Neural cell (in vitro differentiated cells): ENCODE measurements at regions not wholly inside any gene's neighbourhood (a gene's known extent, or its start where the extent isn't known, plus 50 kb on each side); places are given as distances from the start of the nearest gene placed in this dataset.

Experiments
- H2AFZ ChIP-seq: fragments of 200-600, 300-800 bp; sonication (generic), shearing (Covaris generic); 2 replicates; pipeline ENCODE4 v1.6.0; 2014; ENCODE audit warnings: low read depth, mild to moderate bottlenecking, antibody characterized with exemption, low read length, moderate library complexity
- H3F3A ChIP-seq: fragments of 200-600 bp; shearing (Covaris generic); 2 replicates; pipeline ENCODE4 v1.6.1; 2016; ENCODE audit warnings: mild to moderate bottlenecking, moderate library complexity, mixed read lengths, antibody characterized with exemption, low read length; ENCODE audit not compliant: insufficient read depth, poor library complexity, severe bottlenecking
- H3K27ac ChIP-seq: fragments of 200-600, 300-800 bp; sonication (generic), shearing (Covaris generic); 2 replicates; pipeline ENCODE4 v1.5.1; 2014; ENCODE audit warnings: mild to moderate bottlenecking, low read length, moderate library complexity
- H3K27me3 ChIP-seq: fragments of 300-800, 200-600 bp; sonication (generic), shearing (Covaris generic); 2 replicates; pipeline ENCODE4 v1.6.0; 2014; ENCODE audit warnings: mild to moderate bottlenecking, low read depth, low read length, moderate library complexity; ENCODE audit not compliant: insufficient read depth
- H3K36me3 ChIP-seq: fragments of 300-800, 200-600 bp; sonication (generic), shearing (Covaris generic); 2 replicates; pipeline ENCODE4 v1.5.1; 2014; ENCODE audit warnings: mild to moderate bottlenecking, antibody characterized with exemption, low read length, moderate library complexity; ENCODE audit not compliant: insufficient read depth
- H3K4me2 ChIP-seq: fragments of 300-800, 200-600 bp; sonication (generic), shearing (Covaris generic); 2 replicates; pipeline ENCODE4 v1.6.0; 2014; ENCODE audit warnings: mild to moderate bottlenecking, low read length
- H3K4me3 ChIP-seq: fragments of 300-800, 200-600 bp; sonication (generic), shearing (Covaris generic); 2 replicates; pipeline ENCODE4 v1.5.1; 2014; ENCODE audit warnings: mild to moderate bottlenecking, low read length, moderate library complexity
- H3K79me2 ChIP-seq: fragments of 200-600 bp; shearing (Covaris generic); replicated peaks from 2 replicates; pipeline ENCODE4 v1.6.0; 2014; ENCODE audit warnings: mild to moderate bottlenecking, low read length, moderate library complexity; ENCODE audit not compliant: insufficient read depth
- H3K9ac ChIP-seq: fragments of 300-800, 200-600 bp; sonication (generic), shearing (Covaris generic); 2 replicates; pipeline ENCODE4 v1.6.1; 2016; ENCODE audit warnings: mild to moderate bottlenecking, low read length, mixed read lengths
- H3K9me2 ChIP-seq: fragments of 200-600 bp; shearing (Covaris generic); 2 replicates; pipeline ENCODE4 v1.6.1; 2016; ENCODE audit warnings: mild to moderate bottlenecking, low read length, mixed read lengths; ENCODE audit not compliant: insufficient read depth
- H3K9me3 ChIP-seq: fragments of 200-600, 300-800 bp; sonication (generic), shearing (Covaris generic); 2 replicates; pipeline ENCODE4 v1.6.1; 2016; ENCODE audit warnings: mild to moderate bottlenecking, mixed run types, low read length, moderate library complexity, mixed read lengths
- H4K20me1 ChIP-seq: fragments of 200-600 bp; shearing (Covaris generic); 2 replicates; pipeline ENCODE4 v1.6.1; 2016; ENCODE audit warnings: mild to moderate bottlenecking, mixed run types; ENCODE audit not compliant: insufficient read depth
- EP300 ChIP-seq: fragments of 450-650 bp; conservative IDR thresholded peaks from 2 replicates; pipeline ENCODE4 v1.6.1; 2014; ENCODE audit warnings: antibody characterized with exemption, mild to moderate bottlenecking, moderate library complexity; ENCODE audit not compliant: poor library complexity, severe bottlenecking
- EZH2 ChIP-seq: fragments of 200-600, 300-800 bp; shearing (Covaris generic), sonication (generic); IDR thresholded peaks from 2 replicates; pipeline ENCODE4 v1.6.1; 2014; ENCODE audit warnings: antibody characterized with exemption, low read length, borderline replicate concordance, mild to moderate bottlenecking; ENCODE audit not compliant: insufficient read depth, poor library complexity, severe bottlenecking
- MXI1 ChIP-seq: fragments of 450-650 bp; conservative IDR thresholded peaks from 2 replicates; pipeline ENCODE4 v1.6.1; 2014; ENCODE audit warnings: antibody characterized with exemption, mild to moderate bottlenecking; ENCODE audit not compliant: poor library complexity, severe bottlenecking
- POLR2AphosphoS5 ChIP-seq: IDR thresholded peaks from 2 replicates; pipeline ENCODE4 v1.6.1; 2012
- RAD21 ChIP-seq: fragments of 450-650 bp; conservative IDR thresholded peaks from 2 replicates; pipeline ENCODE4 v1.6.1; 2014; ENCODE audit warnings: antibody characterized with exemption, mild to moderate bottlenecking, moderate library complexity
- SMC3 ChIP-seq: fragments of 450-650 bp; conservative IDR thresholded peaks from 2 replicates; pipeline ENCODE4 v1.6.1; 2014; ENCODE audit warnings: antibody characterized with exemption, mild to moderate bottlenecking, moderate library complexity; ENCODE audit not compliant: poor library complexity
- TAF1 ChIP-seq: IDR thresholded peaks from 2 replicates; pipeline ENCODE4 v1.6.1; 2012; ENCODE audit warnings: low read depth
- TF ChIP-seq, protein P1 (sequence below): fragments of 450-650 bp; IDR thresholded peaks from 2 replicates; pipeline ENCODE4 v1.5.1; 2014; ENCODE audit warnings: antibody characterized with exemption, mild to moderate bottlenecking, moderate library complexity; ENCODE audit not compliant: poor library complexity, severe bottlenecking
- TF ChIP-seq, protein P2 (sequence below): IDR thresholded peaks from 2 replicates; pipeline ENCODE4 v1.6.1; 2012; ENCODE audit warnings: borderline replicate concordance

DNA sequence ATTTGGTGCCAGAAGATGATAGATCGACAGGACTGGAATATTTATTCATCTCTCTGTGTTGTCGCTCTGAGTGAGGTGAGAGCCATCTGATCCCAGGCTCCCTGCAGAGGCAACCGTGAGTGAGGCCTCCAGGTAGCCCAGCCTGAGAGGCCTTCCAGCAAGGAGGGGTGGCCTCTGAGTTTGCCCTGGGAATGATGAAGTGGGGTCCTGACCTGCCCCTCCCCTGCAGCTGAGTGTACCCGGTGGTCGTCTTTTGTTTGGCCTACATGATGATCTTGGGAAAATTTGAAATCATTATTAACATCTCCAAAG, 86.4 kb downstream of the CBLN1 start:
- no peaks in the 10 kb centered on the region for H3F3A ChIP-seq
- no peaks in the 10 kb centered on the region for H3K9me3 ChIP-seq
- peaks cover 7% of the 10 kb centered on the region for H3K27me3 ChIP-seq
- H3K4me3 ChIP-seq: no peak overlapping the region
- H2AFZ ChIP-seq: no peak overlapping the region
- no peak for TF ChIP-seq POLR2AphosphoS5
- no peak for TF ChIP-seq EZH2
- no peak for TF ChIP-seq MXI1
- no peak for TF ChIP-seq TAF1
- TF ChIP-seq RAD21: no peak
- TF ChIP-seq SMC3: no peak
- TF ChIP-seq, protein P1, sequence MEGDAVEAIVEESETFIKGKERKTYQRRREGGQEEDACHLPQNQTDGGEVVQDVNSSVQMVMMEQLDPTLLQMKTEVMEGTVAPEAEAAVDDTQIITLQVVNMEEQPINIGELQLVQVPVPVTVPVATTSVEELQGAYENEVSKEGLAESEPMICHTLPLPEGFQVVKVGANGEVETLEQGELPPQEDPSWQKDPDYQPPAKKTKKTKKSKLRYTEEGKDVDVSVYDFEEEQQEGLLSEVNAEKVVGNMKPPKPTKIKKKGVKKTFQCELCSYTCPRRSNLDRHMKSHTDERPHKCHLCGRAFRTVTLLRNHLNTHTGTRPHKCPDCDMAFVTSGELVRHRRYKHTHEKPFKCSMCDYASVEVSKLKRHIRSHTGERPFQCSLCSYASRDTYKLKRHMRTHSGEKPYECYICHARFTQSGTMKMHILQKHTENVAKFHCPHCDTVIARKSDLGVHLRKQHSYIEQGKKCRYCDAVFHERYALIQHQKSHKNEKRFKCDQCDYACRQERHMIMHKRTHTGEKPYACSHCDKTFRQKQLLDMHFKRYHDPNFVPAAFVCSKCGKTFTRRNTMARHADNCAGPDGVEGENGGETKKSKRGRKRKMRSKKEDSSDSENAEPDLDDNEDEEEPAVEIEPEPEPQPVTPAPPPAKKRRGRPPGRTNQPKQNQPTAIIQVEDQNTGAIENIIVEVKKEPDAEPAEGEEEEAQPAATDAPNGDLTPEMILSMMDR: no peak
- no peak overlapping the region for H3K9ac ChIP-seq
- H3K9me2 ChIP-seq: no peaks in the 10 kb centered on the region
- no peaks in the 10 kb centered on the region for H3K36me3 ChIP-seq
- no peaks in the 10 kb centered on the region for H3K79me2 ChIP-seq
- H3K27ac ChIP-seq: no peak overlapping the region
- H4K20me1 ChIP-seq: no peaks in the 10 kb centered on the region
- no peak overlapping the region for H3K4me2 ChIP-seq

DNA sequence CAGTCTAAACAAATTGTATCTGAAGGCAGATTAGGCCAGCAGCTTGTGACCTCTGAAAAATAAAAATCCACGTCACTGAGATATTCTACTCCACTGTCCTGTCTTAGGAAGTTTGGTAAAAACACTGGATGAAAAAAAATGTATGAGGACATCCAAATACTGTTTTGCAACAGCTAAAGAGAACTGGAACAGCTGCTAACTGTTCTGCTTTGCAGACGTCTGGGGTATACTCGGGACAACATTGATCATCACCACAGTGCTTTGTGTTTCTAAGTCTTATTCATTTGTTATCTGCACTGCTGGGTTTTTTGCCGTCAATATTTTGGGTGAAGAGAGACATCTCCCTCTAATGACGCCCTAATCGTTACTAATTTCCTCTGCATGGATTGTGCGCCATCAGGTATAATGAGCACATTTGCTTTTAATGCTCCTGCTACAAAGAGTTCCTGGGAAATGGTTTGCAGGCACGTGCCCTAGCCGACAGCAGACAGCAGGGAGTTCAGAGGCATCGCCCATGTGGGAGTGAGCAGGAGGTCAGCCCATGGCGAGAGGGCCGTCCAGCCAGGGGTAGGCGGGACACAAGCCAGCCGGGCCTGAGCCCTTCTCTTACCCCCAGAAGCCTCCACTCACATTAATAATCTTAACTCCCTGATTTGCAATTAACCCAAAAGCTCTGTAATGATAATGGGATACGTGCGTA, 87.0 kb downstream of the CBLN1 start:
- TF ChIP-seq EP300: no peak
- TF ChIP-seq, protein P1: no peak
- no peaks in the 10 kb centered on the region for H3K9me3 ChIP-seq

DNA sequence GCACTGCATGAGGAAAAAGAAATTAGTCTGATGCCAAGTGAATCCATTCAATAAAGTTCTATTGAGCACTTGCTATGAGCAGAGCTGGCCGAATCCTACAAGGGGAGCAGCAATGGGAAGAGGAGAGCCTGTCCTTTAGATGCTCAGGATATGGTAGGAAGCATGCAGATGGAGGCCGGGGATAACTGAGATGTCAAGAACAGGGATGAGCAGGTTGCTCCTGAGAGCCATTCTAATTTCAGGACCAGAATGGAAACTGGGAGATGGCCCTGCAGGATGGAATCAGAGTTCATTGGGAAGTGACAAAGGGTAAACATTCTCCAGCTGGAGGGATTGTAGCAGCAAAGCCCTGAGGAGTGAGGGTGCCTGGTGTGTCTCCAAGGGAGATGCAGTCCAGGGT, 88.0 kb downstream of the CBLN1 start:
- Histone ChIP-seq H3K9me3 (no peaks in the 10 kb centered on the region), H3K36me3 (no peaks in the 10 kb centered on the region), H3K27ac (no peak overlapping the region), H3K4me2 (no peak overlapping the region), H3F3A (no peaks in the 10 kb centered on the region), H3K27me3 (peaks cover 7% of the 10 kb centered on the region), H3K9ac (no peak overlapping the region), H2AFZ (no peak overlapping the region), H4K20me1 (no peaks in the 10 kb centered on the region), H3K4me3 (no peak overlapping the region), H3K79me2 (no peaks in the 10 kb centered on the region), H3K9me2 (no peaks in the 10 kb centered on the region)
- TF ChIP-seq EP300 (no peak), EZH2 (no peak), POLR2AphosphoS5 (no peak), RAD21 (no peak), SMC3 (no peak), MXI1 (no peak), TAF1 (no peak)
- TF ChIP-seq, protein P2, sequence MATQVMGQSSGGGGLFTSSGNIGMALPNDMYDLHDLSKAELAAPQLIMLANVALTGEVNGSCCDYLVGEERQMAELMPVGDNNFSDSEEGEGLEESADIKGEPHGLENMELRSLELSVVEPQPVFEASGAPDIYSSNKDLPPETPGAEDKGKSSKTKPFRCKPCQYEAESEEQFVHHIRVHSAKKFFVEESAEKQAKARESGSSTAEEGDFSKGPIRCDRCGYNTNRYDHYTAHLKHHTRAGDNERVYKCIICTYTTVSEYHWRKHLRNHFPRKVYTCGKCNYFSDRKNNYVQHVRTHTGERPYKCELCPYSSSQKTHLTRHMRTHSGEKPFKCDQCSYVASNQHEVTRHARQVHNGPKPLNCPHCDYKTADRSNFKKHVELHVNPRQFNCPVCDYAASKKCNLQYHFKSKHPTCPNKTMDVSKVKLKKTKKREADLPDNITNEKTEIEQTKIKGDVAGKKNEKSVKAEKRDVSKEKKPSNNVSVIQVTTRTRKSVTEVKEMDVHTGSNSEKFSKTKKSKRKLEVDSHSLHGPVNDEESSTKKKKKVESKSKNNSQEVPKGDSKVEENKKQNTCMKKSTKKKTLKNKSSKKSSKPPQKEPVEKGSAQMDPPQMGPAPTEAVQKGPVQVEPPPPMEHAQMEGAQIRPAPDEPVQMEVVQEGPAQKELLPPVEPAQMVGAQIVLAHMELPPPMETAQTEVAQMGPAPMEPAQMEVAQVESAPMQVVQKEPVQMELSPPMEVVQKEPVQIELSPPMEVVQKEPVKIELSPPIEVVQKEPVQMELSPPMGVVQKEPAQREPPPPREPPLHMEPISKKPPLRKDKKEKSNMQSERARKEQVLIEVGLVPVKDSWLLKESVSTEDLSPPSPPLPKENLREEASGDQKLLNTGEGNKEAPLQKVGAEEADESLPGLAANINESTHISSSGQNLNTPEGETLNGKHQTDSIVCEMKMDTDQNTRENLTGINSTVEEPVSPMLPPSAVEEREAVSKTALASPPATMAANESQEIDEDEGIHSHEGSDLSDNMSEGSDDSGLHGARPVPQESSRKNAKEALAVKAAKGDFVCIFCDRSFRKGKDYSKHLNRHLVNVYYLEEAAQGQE: no peak
- TF ChIP-seq, protein P1: no peak

More for the DNA sequence above, 87.0 kb downstream of the CBLN1 start:
- H3F3A ChIP-seq: no peaks in the 10 kb centered on the region
- H3K4me3 ChIP-seq: no peak overlapping the region
- H2AFZ ChIP-seq: no peak overlapping the region
- no peaks in the 10 kb centered on the region for H3K79me2 ChIP-seq
- no peaks in the 10 kb centered on the region for H4K20me1 ChIP-seq
- H3K9ac ChIP-seq: no peak overlapping the region
- no peak overlapping the region for H3K4me2 ChIP-seq
- H3K27me3 ChIP-seq: peaks cover 7% of the 10 kb centered on the region
- no peaks in the 10 kb centered on the region for H3K36me3 ChIP-seq
- H3K27ac ChIP-seq: no peak overlapping the region
- no peaks in the 10 kb centered on the region for H3K9me2 ChIP-seq
